ENCODE measurements at regions not wholly inside any gene's neighbourhood (a gene's known extent, or its start where the extent isn't known, plus 50 kb on each side); places are given as distances from the start of the nearest gene placed in this dataset.

GRCh38 chr19:46551164-46551563, 50.0 kb upstream of the CALM3 start:
- TF ChIP-seq, protein P1, sequence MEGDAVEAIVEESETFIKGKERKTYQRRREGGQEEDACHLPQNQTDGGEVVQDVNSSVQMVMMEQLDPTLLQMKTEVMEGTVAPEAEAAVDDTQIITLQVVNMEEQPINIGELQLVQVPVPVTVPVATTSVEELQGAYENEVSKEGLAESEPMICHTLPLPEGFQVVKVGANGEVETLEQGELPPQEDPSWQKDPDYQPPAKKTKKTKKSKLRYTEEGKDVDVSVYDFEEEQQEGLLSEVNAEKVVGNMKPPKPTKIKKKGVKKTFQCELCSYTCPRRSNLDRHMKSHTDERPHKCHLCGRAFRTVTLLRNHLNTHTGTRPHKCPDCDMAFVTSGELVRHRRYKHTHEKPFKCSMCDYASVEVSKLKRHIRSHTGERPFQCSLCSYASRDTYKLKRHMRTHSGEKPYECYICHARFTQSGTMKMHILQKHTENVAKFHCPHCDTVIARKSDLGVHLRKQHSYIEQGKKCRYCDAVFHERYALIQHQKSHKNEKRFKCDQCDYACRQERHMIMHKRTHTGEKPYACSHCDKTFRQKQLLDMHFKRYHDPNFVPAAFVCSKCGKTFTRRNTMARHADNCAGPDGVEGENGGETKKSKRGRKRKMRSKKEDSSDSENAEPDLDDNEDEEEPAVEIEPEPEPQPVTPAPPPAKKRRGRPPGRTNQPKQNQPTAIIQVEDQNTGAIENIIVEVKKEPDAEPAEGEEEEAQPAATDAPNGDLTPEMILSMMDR (conservative IDR thresholded peaks at IDR 0.05), result no peak
- H3K79me2 ChIP-seq (ENCODE audit: insufficient read depth, low read length), result no peaks in the 10 kb centered on the region
- no peaks in the 10 kb centered on the region for H3K23me2 ChIP-seq (ENCODE audit: insufficient read length, low read depth, low read length, poor library complexity, severe bottlenecking)
- Mint-ChIP-seq H3K4me1 (peaks cover 4 to 10% of the 10 kb centered on the region in 2 experiments), H3K9me3 (peaks cover 29 to 34% of the 10 kb centered on the region in 2 experiments), H3K36me3 (ENCODE audit: insufficient read depth in 1 of 3, low read depth in 3 of 3) (no peaks in the 10 kb centered on the region), H3K27ac (no peak overlapping the region), H3K4me3 (no peak overlapping the region), H3K27me3 (ENCODE audit: low read depth) (peaks cover 26% of the 10 kb centered on the region)
- no peak overlapping the region for H3T11ph ChIP-seq (ENCODE audit: low read length)
- H2BK12ac ChIP-seq (ENCODE audit: insufficient read length, low read depth, low read length), result no peak overlapping the region
- no peak overlapping the region for H3K18ac ChIP-seq (ENCODE audit: insufficient read length, low read depth, low read length)
- no peak overlapping the region for H3K23ac ChIP-seq (ENCODE audit: insufficient read length, low read depth, low read length)
- H3K56ac ChIP-seq (ENCODE audit: insufficient read length, low read depth, low read length), result no peak overlapping the region
- no peak overlapping the region for H2BK20ac ChIP-seq (ENCODE audit: low read depth, low read length, poor library complexity, severe bottlenecking)
- no peak overlapping the region for H2BK120ac ChIP-seq (ENCODE audit: low read depth, low read length, poor library complexity, severe bottlenecking)
- no peaks in the 10 kb centered on the region for H3K27me3 ChIP-seq (ENCODE audit: insufficient read depth, low read length)
- H2BK15ac ChIP-seq (ENCODE audit: low read depth, low read length), result no peak overlapping the region
- H4K5ac ChIP-seq (ENCODE audit: insufficient read length, low read depth, low read length), result no peak overlapping the region
- no peaks in the 10 kb centered on the region for H3K4me1 ChIP-seq (ENCODE audit: insufficient read depth, low read length)
- no peak overlapping the region for H3K4ac ChIP-seq (ENCODE audit: low read depth, low read length)
- H3K4me2 ChIP-seq (ENCODE audit: insufficient read depth, insufficient read length, low read length), result no peak overlapping the region
- H2AK5ac ChIP-seq (ENCODE audit: insufficient read length, low read length), result no peak overlapping the region
- H4K91ac ChIP-seq (ENCODE audit: insufficient read length, low read depth, low read length), result no peak overlapping the region
- H4K8ac ChIP-seq (replicated peaks; ENCODE audit: insufficient read length, low read depth, low read length), result no peak overlapping the region
- H3K9ac ChIP-seq (ENCODE audit: extremely low read depth, insufficient read length, low read length), result no peak overlapping the region
- H3K9me3 ChIP-seq (ENCODE audit: control insufficient read depth, low read depth, low read length), result peaks cover 8% of the 10 kb centered on the region
- no peak overlapping the region for H3K27ac ChIP-seq (ENCODE audit: insufficient read length, low read depth, low read length)
- no peak overlapping the region for H2BK5ac ChIP-seq (ENCODE audit: insufficient read length, low read length)
- H2AFZ ChIP-seq (ENCODE audit: low read length), result no peak overlapping the region
- no peaks in the 10 kb centered on the region for H3K79me1 ChIP-seq (ENCODE audit: insufficient read depth, low read depth, low read length, poor library complexity, severe bottlenecking)
- no peak for DNase-seq
- H4K20me1 ChIP-seq (ENCODE audit: control insufficient read depth, insufficient read depth, insufficient read length), result no peaks in the 10 kb centered on the region
- H3K14ac ChIP-seq (ENCODE audit: insufficient read depth, low read length), result no peak overlapping the region

Data from H9 (cell line).